Right lobe of liver (tissue), 4 donors: ENCODE measurements at regions not wholly inside any gene's neighbourhood (a gene's known extent, or its start where the extent isn't known, plus 50 kb on each side); places are given as distances from the start of the nearest gene placed in this dataset.

Source experiments
- CTCF ChIP-seq, 4 donors: fragments of 200-600 bp in 3 of 4; fragments of 450-650 bp in 1 of 4; IDR thresholded peaks; one replicate each; pipeline versions ENCODE4 v1.5.1 to v1.8.0; 2016 to 2022; ENCODE audit warnings: antibody characterized with exemption in 4 of 4, mild to moderate bottlenecking in 2 of 4
- POLR2A ChIP-seq: fragments of 450-650 bp; IDR thresholded peaks from one replicate; pipeline ENCODE4 v1.6.1; 2017; ENCODE audit warnings: antibody characterized with exemption, mild to moderate bottlenecking
- donor health status: DM: no; HTN: no; CAD: no.
- donor health status: DM: no; HTN: no; CAD: no.
- donor health status: DM: no; HTN: yes; CAD: no.

GRCh38 chr2:81549646-81550045 lies 1245.1 kb upstream of the LRRTM1 start:
- TF ChIP-seq POLR2A (no peak), CTCF (IDR thresholded peaks at IDR 0.05) (no peak)
